PC-9 (cell line): ENCODE measurements at regions not wholly inside any gene's neighbourhood (a gene's known extent, or its start where the extent isn't known, plus 50 kb on each side); places are given as distances from the start of the nearest gene placed in this dataset.
"Not testable (repeated sequence)": the region's sequence is repeated elsewhere in the genome, so short reads cannot be mapped to it uniquely, and the experiment has no call there.

ENCODE experiments used
- BruUV-seq: library from RNA; stranded (reverse); fragments of 400-500 nt; replicated peaks from 2 replicates; lab custom pipeline; 2021; lab: Mats Ljungman, UMichigan
- CTCF ChIA-PET: fragments of 300-600 bp; sonication (Branson Sonifier 250); formaldehyde crosslinking; loops from one replicate; lab custom pipeline; 2022; ENCODE audit warnings: antibody characterized with exemption; lab: Charles Lee
- POLR2A ChIA-PET: fragments of 300-600 bp; sonication (Branson Sonifier 250); formaldehyde crosslinking; loops from one replicate; lab custom pipeline; 2022; ENCODE audit warnings: antibody characterized with exemption; ENCODE audit not compliant: unreplicated experiment; lab: Charles Lee
- DNase-seq, 2 experiments: peaks; one replicate each; pipeline versions ENCODE4 v3.0.0 to v3.0.0-alpha.2; 2015 to 2022; ENCODE audit warnings: mixed read lengths in 1 of 2
- H2AFZ ChIP-seq: fragments of 200-600 bp; sonication (generic); 2 replicates; pipeline ENCODE4 v1.8.1; 2017; ENCODE audit warnings: antibody characterized with exemption
- H3F3A ChIP-seq: fragments of 200-600 bp; sonication (generic); 2 replicates; pipeline ENCODE4 v1.8.1; 2017; ENCODE audit warnings: antibody characterized with exemption, mild to moderate bottlenecking, low read depth; ENCODE audit not compliant: insufficient read depth
- H3K27ac ChIP-seq: fragments of 200-600 bp; sonication (generic); 2 replicates; pipeline ENCODE4 v1.6.1; 2016; ENCODE audit warnings: mixed run types
- H3K27me3 ChIP-seq: fragments of 200-600 bp; sonication (generic); 2 replicates; pipeline ENCODE4 v1.6.1; 2016; ENCODE audit warnings: low read depth, mixed run types; ENCODE audit not compliant: insufficient read depth
- H3K36me3 ChIP-seq: fragments of 200-600 bp; sonication (generic); 2 replicates; pipeline ENCODE4 v1.6.1; 2016; ENCODE audit warnings: low read depth, mixed run types
- H3K4me1 ChIP-seq: fragments of 200-600 bp; sonication (generic); replicated peaks from 2 replicates; pipeline ENCODE4 v1.6.1; 2016; ENCODE audit warnings: mixed run types; ENCODE audit not compliant: insufficient read depth
- H3K4me2 ChIP-seq: fragments of 200-600 bp; sonication (generic); 2 replicates; pipeline ENCODE4 v1.6.1; 2017; ENCODE audit warnings: mixed run types
- H3K4me3 ChIP-seq: fragments of 200-600 bp; sonication (generic); 2 replicates; pipeline ENCODE4 v1.6.1; 2016; ENCODE audit warnings: mixed run types
- H3K79me2 ChIP-seq: fragments of 200-600 bp; sonication (generic); 2 replicates; pipeline ENCODE4 v1.6.1; 2017; ENCODE audit warnings: low read depth, mixed run types
- H3K9me2 ChIP-seq: fragments of 200-600 bp; sonication (generic); 2 replicates; pipeline ENCODE4 v1.8.1; 2017; ENCODE audit warnings: mild to moderate bottlenecking; ENCODE audit not compliant: insufficient read depth
- H3K9me3 ChIP-seq: fragments of 200-600 bp; sonication (generic); 2 replicates; pipeline ENCODE4 v1.8.1; 2016; ENCODE audit warnings: low read depth; ENCODE audit not compliant: insufficient read depth
- H4K20me1 ChIP-seq: fragments of 200-600 bp; sonication (generic); 2 replicates; pipeline ENCODE4 v1.8.1; 2017; ENCODE audit not compliant: insufficient read depth
- CTCF ChIP-seq: fragments of 200-600 bp; sonication (generic); conservative IDR thresholded peaks from 2 replicates; pipeline ENCODE4 v1.6.1; 2017; ENCODE audit warnings: mixed run types, antibody characterized with exemption, mild to moderate bottlenecking, moderate library complexity
- EZH2 ChIP-seq: fragments of 200-600 bp; sonication (generic); IDR thresholded peaks from 2 replicates; pipeline ENCODE4 v1.8.0; 2017; ENCODE audit warnings: antibody characterized with exemption, low read depth
- intact Hi-C: fragments of 100-400 bp; cut with micrococcal nuclease; formaldehyde crosslinking; loops from one replicate; pipeline ENCODE4 v1.10.0; 2022; ENCODE audit not compliant: unreplicated experiment

- H4K20me1 ChIP-seq: no peaks in the 10 kb centered on the region
- TF ChIP-seq EZH2 (no peak), CTCF (no peak)
- no peaks in the 10 kb centered on the region for H3K36me3 ChIP-seq
- H3K4me1 ChIP-seq: no peaks in the 10 kb centered on the region
- no peak overlapping the region for H2AFZ ChIP-seq
- BruUV-seq: no TSS peak
- ChIA-PET POLR2A (no interaction called here), CTCF (interaction anchor here (0.5 kb wide), 1 partner anchor 383 kb away, joined by 4 read pairs; no protein-coding TSS in a partner anchor)
- intact Hi-C loops: no loop called here
- no peaks in the 10 kb centered on the region for H3K27me3 ChIP-seq
- H3K27ac ChIP-seq: no peak overlapping the region
- H3K9me2 ChIP-seq: no peaks in the 10 kb centered on the region
- H3K9me3 ChIP-seq: no peaks in the 10 kb centered on the region
- H3K4me3 ChIP-seq: no peak overlapping the region
- H3F3A ChIP-seq: no peaks in the 10 kb centered on the region
- H3K79me2 ChIP-seq: no peaks in the 10 kb centered on the region
- no peak for DNase-seq
- no peak overlapping the region for H3K4me2 ChIP-seq
Measured at GRCh38 chr15:91649831-91650321, 203.6 kb upstream of the SLCO3A1 start.

- ChIA-PET POLR2A (no interaction called here), CTCF (no interaction called here)
- no peaks in the 10 kb centered on the region for H3K9me2 ChIP-seq
- H3K27ac ChIP-seq: no peak overlapping the region
- no peak overlapping the region for H3K4me2 ChIP-seq
- intact Hi-C loops: no loop called here
- DNase-seq: no peak
- no TSS peak for BruUV-seq
- no peaks in the 10 kb centered on the region for H3K36me3 ChIP-seq
- H3F3A ChIP-seq: no peaks in the 10 kb centered on the region
- H3K27me3 ChIP-seq: no peaks in the 10 kb centered on the region
- H4K20me1 ChIP-seq: no peaks in the 10 kb centered on the region
- no peak overlapping the region for H2AFZ ChIP-seq
- TF ChIP-seq CTCF (no peak), EZH2 (no peak)
- H3K4me1 ChIP-seq: no peaks in the 10 kb centered on the region
- H3K4me3 ChIP-seq: no peak overlapping the region
- no peaks in the 10 kb centered on the region for H3K79me2 ChIP-seq
- H3K9me3 ChIP-seq: no peaks in the 10 kb centered on the region
Measured at GRCh38 chr15:91651251-91651650, 202.3 kb upstream of the SLCO3A1 start.

- no peak overlapping the region for H3K4me2 ChIP-seq
- no peaks in the 10 kb centered on the region for H3K79me2 ChIP-seq
- intact Hi-C loops: no loop called here
- no TSS peak for BruUV-seq
- H2AFZ ChIP-seq: no peak overlapping the region
- no peaks in the 10 kb centered on the region for H3K27me3 ChIP-seq
- no peaks in the 10 kb centered on the region for H3K9me2 ChIP-seq
- no peaks in the 10 kb centered on the region for H3K4me1 ChIP-seq
- no peak for DNase-seq
- TF ChIP-seq CTCF (no peak), EZH2 (no peak)
- no peak overlapping the region for H3K4me3 ChIP-seq
- ChIA-PET POLR2A (no interaction called here), CTCF (no interaction called here)
- no peaks in the 10 kb centered on the region for H4K20me1 ChIP-seq
- H3F3A ChIP-seq: no peaks in the 10 kb centered on the region
- no peak overlapping the region for H3K27ac ChIP-seq
- H3K9me3 ChIP-seq: no peaks in the 10 kb centered on the region
- no peaks in the 10 kb centered on the region for H3K36me3 ChIP-seq
Measured at GRCh38 chr15:91652610-91653207, 200.8 kb upstream of the SLCO3A1 start.

GRCh38 chr15:91655563-91656290, 197.8 kb upstream of the SLCO3A1 start:
- H3K9me2 ChIP-seq, H3K4me3 ChIP-seq, H4K20me1 ChIP-seq, H3K4me2 ChIP-seq, H3K27me3 ChIP-seq, H3F3A ChIP-seq, H3K36me3 ChIP-seq, BruUV-seq, DNase-seq, POLR2A ChIA-PET, H3K79me2 ChIP-seq, H2AFZ ChIP-seq, CTCF ChIA-PET, H3K27ac ChIP-seq, intact Hi-C loops, H3K4me1 ChIP-seq, H3K9me3 ChIP-seq: not testable (repeated sequence)
